BE2C (cell line): ENCODE measurements at regions not wholly inside any gene's neighbourhood (a gene's known extent, or its start where the extent isn't known, plus 50 kb on each side); places are given as distances from the start of the nearest gene placed in this dataset.
"Not testable (repeated sequence)": the region's sequence is repeated elsewhere in the genome, so short reads cannot be mapped to it uniquely, and the experiment has no call there.

Experiments
- DNase-seq: peaks from one replicate; pipeline ENCODE4 v3.0.0-alpha.2; 2020
- H3K27me3 ChIP-seq: fragments of 250-450 bp; sonication (Bioruptor Pico); 2 replicates; pipeline ENCODE4 v1.5.1; 2020; ENCODE audit warnings: mild to moderate bottlenecking
- H3K36me3 ChIP-seq: fragments of 250-450 bp; sonication (Bioruptor Pico); 2 replicates; pipeline ENCODE4 v1.5.1; 2020; ENCODE audit warnings: mild to moderate bottlenecking
- H3K4me1 ChIP-seq: fragments of 250-450 bp; sonication (Bioruptor Pico); 2 replicates; pipeline ENCODE4 v1.5.1; 2020
- H3K4me3 ChIP-seq: 2 replicates; pipeline ENCODE4 v1.5.1; 2011; ENCODE audit warnings: low read depth, low read length
- H3K9me3 ChIP-seq: fragments of 250-450 bp; sonication (Bioruptor Pico); 2 replicates; pipeline ENCODE4 v1.5.1; 2020
- TF ChIP-seq, protein P1 (sequence below): IDR thresholded peaks from 2 replicates; pipeline ENCODE4 v1.5.1; 2012; ENCODE audit warnings: mild to moderate bottlenecking, low read depth, low read length

- TF ChIP-seq, protein P1, sequence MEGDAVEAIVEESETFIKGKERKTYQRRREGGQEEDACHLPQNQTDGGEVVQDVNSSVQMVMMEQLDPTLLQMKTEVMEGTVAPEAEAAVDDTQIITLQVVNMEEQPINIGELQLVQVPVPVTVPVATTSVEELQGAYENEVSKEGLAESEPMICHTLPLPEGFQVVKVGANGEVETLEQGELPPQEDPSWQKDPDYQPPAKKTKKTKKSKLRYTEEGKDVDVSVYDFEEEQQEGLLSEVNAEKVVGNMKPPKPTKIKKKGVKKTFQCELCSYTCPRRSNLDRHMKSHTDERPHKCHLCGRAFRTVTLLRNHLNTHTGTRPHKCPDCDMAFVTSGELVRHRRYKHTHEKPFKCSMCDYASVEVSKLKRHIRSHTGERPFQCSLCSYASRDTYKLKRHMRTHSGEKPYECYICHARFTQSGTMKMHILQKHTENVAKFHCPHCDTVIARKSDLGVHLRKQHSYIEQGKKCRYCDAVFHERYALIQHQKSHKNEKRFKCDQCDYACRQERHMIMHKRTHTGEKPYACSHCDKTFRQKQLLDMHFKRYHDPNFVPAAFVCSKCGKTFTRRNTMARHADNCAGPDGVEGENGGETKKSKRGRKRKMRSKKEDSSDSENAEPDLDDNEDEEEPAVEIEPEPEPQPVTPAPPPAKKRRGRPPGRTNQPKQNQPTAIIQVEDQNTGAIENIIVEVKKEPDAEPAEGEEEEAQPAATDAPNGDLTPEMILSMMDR, result no peak
- H3K27me3 ChIP-seq, result no peaks in the 10 kb centered on the region
- no peak for DNase-seq
- H3K4me3 ChIP-seq, result no peak overlapping the region
- H3K36me3 ChIP-seq, result no peaks in the 10 kb centered on the region
- no peaks in the 10 kb centered on the region for H3K9me3 ChIP-seq
- no peaks in the 10 kb centered on the region for H3K4me1 ChIP-seq
Observed at GRCh38 chr11:71163371-71163770, 89.0 kb downstream of the SHANK2 start.

GRCh38 chr11:71158936-71159335 lies 93.4 kb downstream of the SHANK2 start:
- TF ChIP-seq, protein P1, result no peak
- H3K36me3 ChIP-seq, result no peaks in the 10 kb centered on the region

DNA sequence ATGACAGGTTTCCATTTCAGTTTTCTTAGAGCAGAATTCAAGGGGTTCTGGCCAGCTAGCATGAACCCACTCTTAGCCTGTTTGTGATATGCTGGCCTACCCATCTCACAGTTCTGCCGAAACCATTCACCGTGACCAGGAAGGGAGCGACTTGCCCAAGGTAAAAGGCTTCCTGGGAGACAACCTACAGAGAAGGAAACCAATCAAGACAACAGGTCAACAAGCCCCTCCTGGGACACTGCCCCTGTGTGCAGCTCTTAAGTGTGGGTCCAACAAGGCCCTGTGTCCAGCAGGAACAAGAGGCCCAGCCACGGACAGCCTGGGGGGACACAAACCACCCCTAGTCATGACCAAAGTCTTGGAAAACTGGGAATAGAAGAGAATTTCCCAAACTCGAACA lies 94.7 kb downstream of the SHANK2 start:
- not testable (repeated sequence) for H3K27me3 ChIP-seq, H3K4me3 ChIP-seq, H3K4me1 ChIP-seq, DNase-seq, H3K36me3 ChIP-seq, H3K9me3 ChIP-seq

More at GRCh38 chr11:71158936-71159335, 93.4 kb downstream of the SHANK2 start:
- no peaks in the 10 kb centered on the region for H3K9me3 ChIP-seq
- H3K27me3 ChIP-seq, result no peaks in the 10 kb centered on the region
- H3K4me3 ChIP-seq, result no peak overlapping the region
- DNase-seq, result no peak
- H3K4me1 ChIP-seq, result no peaks in the 10 kb centered on the region

DNA sequence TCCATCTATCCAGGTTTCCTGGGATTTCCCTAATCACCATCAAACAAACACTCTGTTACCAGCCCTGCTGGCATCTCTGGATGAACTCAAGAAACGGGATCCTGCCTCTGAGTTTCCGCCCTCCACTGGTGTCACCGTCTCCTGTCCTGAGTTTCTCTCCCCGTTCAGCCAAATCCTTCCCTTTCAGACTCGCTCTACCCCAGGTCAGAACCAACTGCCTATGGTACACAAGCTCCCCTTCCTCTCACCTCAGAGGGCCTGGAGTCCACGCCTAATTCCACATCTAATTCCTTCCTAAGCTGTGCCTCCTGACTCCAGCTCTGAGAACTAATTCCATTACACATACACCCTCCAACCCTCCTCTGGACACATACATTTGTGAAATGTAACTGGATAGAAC lies 96.1 kb downstream of the SHANK2 start:
- DNase-seq, result no peak
- Histone ChIP-seq H3K4me3 (no peak overlapping the region), H3K27me3 (peaks cover 4% of the 10 kb centered on the region; the same call in 1 of the 2 replicates), H3K9me3 (no peaks in the 10 kb centered on the region), H3K4me1 (no peaks in the 10 kb centered on the region), H3K36me3 (no peaks in the 10 kb centered on the region)
- TF ChIP-seq, protein P1, result no peak

DNA sequence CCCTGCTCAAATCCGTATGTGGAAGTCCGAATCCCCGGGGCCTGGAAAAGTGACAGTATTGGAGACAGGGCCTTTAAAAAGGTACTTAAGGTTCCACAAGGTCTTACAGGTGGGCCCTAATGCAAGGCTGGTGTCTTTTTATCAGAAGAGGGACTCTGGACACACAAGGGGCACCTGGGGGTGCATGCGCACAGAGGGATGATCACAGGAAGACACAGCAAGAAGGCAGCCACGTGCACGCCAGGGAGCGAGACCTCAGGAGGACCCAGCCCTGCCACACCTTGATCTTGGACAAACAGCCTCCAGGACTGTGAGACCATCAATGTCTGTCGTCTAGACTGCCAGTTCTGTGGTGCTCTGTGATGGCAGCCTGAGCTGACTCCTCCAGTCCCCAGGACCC lies 96.5 kb downstream of the SHANK2 start:
- no peaks in the 10 kb centered on the region for H3K4me1 ChIP-seq
- TF ChIP-seq, protein P1, result no peak
- no peaks in the 10 kb centered on the region for H3K36me3 ChIP-seq
- H3K27me3 ChIP-seq, result peaks cover 4% of the 10 kb centered on the region; the same call in 1 of the 2 replicates
- no peak overlapping the region for H3K4me3 ChIP-seq
- no peak for DNase-seq
- no peaks in the 10 kb centered on the region for H3K9me3 ChIP-seq

DNA sequence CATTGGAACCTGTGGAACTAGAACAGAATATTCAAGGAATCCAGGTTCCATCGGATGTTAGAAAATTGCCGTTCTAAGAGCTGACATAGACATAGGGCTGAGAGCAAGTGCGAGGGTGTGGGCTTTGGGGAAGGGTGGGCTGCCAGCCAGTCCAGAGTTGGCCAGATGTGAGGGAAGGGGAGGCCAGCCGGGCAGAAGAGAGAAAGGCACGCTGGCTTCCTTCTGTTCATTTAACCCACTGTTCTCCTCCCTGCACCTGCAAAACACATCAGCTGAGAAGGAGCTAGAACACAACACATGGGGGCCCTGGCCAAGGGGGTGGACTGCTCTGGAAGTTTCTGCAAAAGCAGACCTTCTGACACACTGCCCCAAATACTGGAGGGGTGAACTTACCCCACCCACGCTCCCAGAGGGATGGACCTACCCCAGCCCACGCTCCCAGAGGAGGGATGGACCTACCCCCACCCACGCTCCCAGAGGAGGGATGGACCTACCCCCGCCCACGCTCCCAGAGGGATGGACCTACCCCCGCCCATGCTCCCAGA lies 98.0 kb downstream of the SHANK2 start:
- TF ChIP-seq, protein P1, result no peak
- H3K9me3 ChIP-seq, result no peaks in the 10 kb centered on the region

DNA sequence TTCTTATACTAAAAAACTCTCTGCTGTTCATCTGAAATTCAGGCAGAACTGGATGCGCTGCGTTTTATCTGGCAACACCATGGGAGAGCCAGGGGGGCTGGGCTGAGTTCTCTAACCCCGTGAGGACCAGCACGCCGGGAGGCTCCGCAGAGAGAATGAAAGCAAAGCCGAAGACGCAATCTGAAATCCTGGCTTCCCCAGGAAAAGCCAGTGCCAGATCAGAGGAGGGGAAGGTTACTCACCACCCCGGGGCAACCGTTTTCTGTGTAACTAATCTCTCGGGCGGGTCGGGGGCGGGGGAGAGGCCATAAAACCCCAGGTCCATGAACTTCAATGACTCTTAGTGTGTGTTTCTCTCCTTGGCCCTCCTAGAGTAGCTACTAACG lies 99.4 kb downstream of the SHANK2 start:
- Histone ChIP-seq H3K27me3 (peaks cover 7% of the 10 kb centered on the region), H3K4me1 (no peaks in the 10 kb centered on the region), H3K4me3 (no peak overlapping the region), H3K36me3 (no peaks in the 10 kb centered on the region), H3K9me3 (no peaks in the 10 kb centered on the region)
- TF ChIP-seq, protein P1, result no peak
- DNase-seq, result no peak

More for the DNA sequence above, 98.0 kb downstream of the SHANK2 start:
- peaks cover 4% of the 10 kb centered on the region; the same call in 1 of the 2 replicates for H3K27me3 ChIP-seq
- no peak overlapping the region for H3K4me3 ChIP-seq
- H3K4me1 ChIP-seq, result no peaks in the 10 kb centered on the region
- H3K36me3 ChIP-seq, result no peaks in the 10 kb centered on the region
- DNase-seq, result no peak

DNA sequence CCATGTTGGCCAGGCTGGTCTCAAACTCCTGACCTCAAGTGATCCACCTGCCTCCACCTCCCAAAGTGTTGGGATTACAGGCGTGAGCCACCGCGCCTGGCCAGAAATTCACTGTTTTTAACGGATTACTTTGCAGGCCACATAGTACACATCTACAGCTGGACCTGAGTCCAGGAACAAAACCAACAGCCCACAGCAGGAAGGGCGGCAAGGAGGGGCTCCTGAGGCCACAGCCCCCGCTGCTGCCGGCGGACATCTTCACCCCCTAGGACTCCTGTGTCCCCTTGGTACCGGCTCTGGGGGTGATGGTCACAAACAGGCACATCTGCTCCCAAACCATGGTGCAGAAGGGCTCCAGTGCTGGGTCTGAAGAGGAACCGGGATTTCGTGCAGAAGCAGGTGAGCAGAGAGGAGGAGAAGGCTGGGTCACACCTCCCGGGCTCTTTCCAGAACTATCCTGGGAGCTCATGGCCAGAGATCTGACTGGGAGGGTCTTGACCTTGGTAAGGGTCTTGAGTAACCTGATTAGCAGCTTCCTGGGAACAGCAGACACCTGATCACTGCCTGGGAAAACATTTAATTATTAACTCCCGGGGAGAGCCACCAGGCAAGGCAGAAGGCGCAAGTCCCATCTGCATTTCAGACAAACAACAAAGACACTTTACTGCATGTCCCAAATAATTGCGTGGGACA lies 99.9 kb downstream of the SHANK2 start:
- H3K27me3 ChIP-seq, H3K4me1 ChIP-seq, DNase-seq, H3K9me3 ChIP-seq, H3K4me3 ChIP-seq, H3K36me3 ChIP-seq: not testable (repeated sequence)
